Liver (tissue), 3 donors: ENCODE measurements at regions not wholly inside any gene's neighbourhood (a gene's known extent, or its start where the extent isn't known, plus 50 kb on each side); places are given as distances from the start of the nearest gene placed in this dataset.

ENCODE experiments used
- EGR1 ChIP-seq, 2 donors: IDR thresholded peaks; 2 replicates each; pipeline ENCODE4 v1.6.1; 2016 to 2018; ENCODE audit warnings: antibody characterized with exemption in 2 of 2, low read depth in 2 of 2
- GABPA ChIP-seq, 2 donors: IDR thresholded peaks in 1 of 2; conservative IDR thresholded peaks in 1 of 2; 2 replicates each; pipeline ENCODE4 v1.6.1; 2016; ENCODE audit warnings: antibody characterized with exemption in 2 of 2, mild to moderate bottlenecking in 1 of 2, moderate library complexity in 1 of 2
- RAD21 ChIP-seq, 2 donors: IDR thresholded peaks; 2 replicates each; pipeline ENCODE4 v1.6.1; 2016; ENCODE audit warnings: antibody characterized with exemption in 2 of 2, mild to moderate bottlenecking in 2 of 2
- TAF1 ChIP-seq: conservative IDR thresholded peaks from 2 replicates; pipeline ENCODE4 v1.6.1; 2016; ENCODE audit warnings: antibody characterized with exemption, mild to moderate bottlenecking
- YY1 ChIP-seq: IDR thresholded peaks from 2 replicates; pipeline ENCODE4 v1.6.1; 2016; ENCODE audit warnings: antibody characterized with exemption, mild to moderate bottlenecking
- TF ChIP-seq, protein P1 (sequence below): fragments of 150-350 bp; IDR thresholded peaks from 2 replicates; pipeline ENCODE4 v1.5.1; 2017; ENCODE audit warnings: improper control_type of control experiment, low read depth, low read length; ENCODE audit not compliant: missing input control
- TF ChIP-seq, protein P2 (sequence below): IDR thresholded peaks from 2 replicates; pipeline ENCODE4 v1.6.1; 2016; ENCODE audit warnings: antibody characterized with exemption, mild to moderate bottlenecking
- TF ChIP-seq, protein P3 (sequence below): IDR thresholded peaks from 2 replicates; pipeline ENCODE4 v1.6.1; 2016; ENCODE audit warnings: antibody characterized with exemption
- donor health status: healthy.
- donor health status: healthy.

DNA sequence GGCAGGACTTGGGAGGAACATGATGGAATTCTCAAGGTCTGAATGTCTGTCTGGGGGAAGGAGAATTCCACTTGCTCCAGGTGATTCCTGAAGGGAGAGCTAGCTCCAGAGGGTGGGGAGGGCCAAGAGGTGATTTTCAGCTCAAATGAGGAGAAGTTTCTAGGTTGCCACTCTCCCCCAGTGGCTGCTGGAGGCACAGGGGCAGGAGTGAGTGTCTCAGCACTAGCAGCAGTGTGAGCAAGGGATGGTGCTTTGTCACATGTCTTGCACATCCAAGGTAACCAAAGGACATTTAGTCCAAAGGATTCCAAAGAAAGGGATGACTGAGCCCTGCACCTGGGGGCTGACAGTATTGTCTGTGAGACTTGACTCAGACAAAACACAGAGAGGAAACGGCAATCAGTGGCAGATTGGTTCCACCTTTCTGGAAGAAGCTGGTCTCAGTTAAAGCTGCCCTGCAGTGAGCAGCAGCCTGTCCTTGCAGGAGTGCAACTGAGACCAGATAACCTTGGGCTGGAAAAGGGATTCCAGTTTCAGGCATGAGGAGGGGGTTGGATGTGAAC is 51.2 kb upstream of the PCBD1 start:
- TF ChIP-seq, protein P1, sequence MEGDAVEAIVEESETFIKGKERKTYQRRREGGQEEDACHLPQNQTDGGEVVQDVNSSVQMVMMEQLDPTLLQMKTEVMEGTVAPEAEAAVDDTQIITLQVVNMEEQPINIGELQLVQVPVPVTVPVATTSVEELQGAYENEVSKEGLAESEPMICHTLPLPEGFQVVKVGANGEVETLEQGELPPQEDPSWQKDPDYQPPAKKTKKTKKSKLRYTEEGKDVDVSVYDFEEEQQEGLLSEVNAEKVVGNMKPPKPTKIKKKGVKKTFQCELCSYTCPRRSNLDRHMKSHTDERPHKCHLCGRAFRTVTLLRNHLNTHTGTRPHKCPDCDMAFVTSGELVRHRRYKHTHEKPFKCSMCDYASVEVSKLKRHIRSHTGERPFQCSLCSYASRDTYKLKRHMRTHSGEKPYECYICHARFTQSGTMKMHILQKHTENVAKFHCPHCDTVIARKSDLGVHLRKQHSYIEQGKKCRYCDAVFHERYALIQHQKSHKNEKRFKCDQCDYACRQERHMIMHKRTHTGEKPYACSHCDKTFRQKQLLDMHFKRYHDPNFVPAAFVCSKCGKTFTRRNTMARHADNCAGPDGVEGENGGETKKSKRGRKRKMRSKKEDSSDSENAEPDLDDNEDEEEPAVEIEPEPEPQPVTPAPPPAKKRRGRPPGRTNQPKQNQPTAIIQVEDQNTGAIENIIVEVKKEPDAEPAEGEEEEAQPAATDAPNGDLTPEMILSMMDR = no peak
- TF ChIP-seq YY1 = no peak
- no peak for TF ChIP-seq TAF1
- TF ChIP-seq RAD21 (IDR thresholded peaks at IDR 0.05) = no peak
- TF ChIP-seq, protein P2, sequence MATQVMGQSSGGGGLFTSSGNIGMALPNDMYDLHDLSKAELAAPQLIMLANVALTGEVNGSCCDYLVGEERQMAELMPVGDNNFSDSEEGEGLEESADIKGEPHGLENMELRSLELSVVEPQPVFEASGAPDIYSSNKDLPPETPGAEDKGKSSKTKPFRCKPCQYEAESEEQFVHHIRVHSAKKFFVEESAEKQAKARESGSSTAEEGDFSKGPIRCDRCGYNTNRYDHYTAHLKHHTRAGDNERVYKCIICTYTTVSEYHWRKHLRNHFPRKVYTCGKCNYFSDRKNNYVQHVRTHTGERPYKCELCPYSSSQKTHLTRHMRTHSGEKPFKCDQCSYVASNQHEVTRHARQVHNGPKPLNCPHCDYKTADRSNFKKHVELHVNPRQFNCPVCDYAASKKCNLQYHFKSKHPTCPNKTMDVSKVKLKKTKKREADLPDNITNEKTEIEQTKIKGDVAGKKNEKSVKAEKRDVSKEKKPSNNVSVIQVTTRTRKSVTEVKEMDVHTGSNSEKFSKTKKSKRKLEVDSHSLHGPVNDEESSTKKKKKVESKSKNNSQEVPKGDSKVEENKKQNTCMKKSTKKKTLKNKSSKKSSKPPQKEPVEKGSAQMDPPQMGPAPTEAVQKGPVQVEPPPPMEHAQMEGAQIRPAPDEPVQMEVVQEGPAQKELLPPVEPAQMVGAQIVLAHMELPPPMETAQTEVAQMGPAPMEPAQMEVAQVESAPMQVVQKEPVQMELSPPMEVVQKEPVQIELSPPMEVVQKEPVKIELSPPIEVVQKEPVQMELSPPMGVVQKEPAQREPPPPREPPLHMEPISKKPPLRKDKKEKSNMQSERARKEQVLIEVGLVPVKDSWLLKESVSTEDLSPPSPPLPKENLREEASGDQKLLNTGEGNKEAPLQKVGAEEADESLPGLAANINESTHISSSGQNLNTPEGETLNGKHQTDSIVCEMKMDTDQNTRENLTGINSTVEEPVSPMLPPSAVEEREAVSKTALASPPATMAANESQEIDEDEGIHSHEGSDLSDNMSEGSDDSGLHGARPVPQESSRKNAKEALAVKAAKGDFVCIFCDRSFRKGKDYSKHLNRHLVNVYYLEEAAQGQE = no peak
- TF ChIP-seq EGR1 (IDR thresholded peaks at IDR 0.05; ENCODE audit: low read depth in 2 of 2) = no peak
- TF ChIP-seq, protein P3, sequence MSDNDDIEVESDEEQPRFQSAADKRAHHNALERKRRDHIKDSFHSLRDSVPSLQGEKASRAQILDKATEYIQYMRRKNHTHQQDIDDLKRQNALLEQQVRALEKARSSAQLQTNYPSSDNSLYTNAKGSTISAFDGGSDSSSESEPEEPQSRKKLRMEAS = no peak
- TF ChIP-seq GABPA (IDR thresholded peaks at IDR 0.05 in 1 of 2, conservative IDR thresholded peaks at IDR 0.05 in 1 of 2) = no peak
